Upper lobe of left lung (tissue), 4 donors: ENCODE measurements at regions not wholly inside any gene's neighbourhood (a gene's known extent, or its start where the extent isn't known, plus 50 kb on each side); places are given as distances from the start of the nearest gene placed in this dataset.

Source experiments
- POLR2A ChIP-seq, 4 donors: fragments of 450-650 bp; IDR thresholded peaks; one replicate each; pipeline ENCODE4 v1.5.1; 2016 to 2017; ENCODE audit warnings: antibody characterized with exemption in 4 of 4, mild to moderate bottlenecking in 2 of 4
- POLR2AphosphoS5 ChIP-seq, 2 donors: sonication (generic); formaldehyde crosslinking; IDR thresholded peaks; one replicate each; pipeline ENCODE4 v1.5.1; 2017; ENCODE audit warnings: antibody characterized with exemption in 2 of 2
- TF ChIP-seq, protein P1 (sequence below), 6 experiments: fragments of 450-650 bp in 4 of 6; fragments of 200-600 bp in 2 of 6; sonication (generic) in 2 of 6; IDR thresholded peaks; one replicate each; pipeline ENCODE4 v1.5.1; 2016 to 2019; ENCODE audit warnings: antibody characterized with exemption in 6 of 6

DNA sequence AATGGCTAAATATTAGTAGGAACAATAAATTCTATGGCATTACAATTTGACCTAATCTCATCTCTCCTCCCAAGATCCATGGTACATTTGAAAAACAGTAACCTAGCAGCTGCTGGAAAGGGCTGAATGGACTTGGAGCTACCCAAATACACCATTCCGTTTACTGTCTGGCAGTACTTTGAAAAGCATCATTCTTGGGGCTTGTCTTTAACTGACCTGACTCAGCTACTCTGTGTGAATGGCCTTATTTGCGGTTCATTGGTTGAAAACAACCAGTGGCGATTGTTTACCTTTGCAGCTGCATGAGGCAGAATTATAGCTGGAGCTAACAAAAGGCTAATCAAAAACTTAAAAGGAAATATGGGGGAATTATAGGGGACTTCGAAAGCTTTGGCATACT lies 311.2 kb upstream of the MCTP2 start:
- no peak for TF ChIP-seq POLR2A (IDR thresholded peaks at IDR 0.05)
- TF ChIP-seq POLR2AphosphoS5 (IDR thresholded peaks at IDR 0.05) = no peak
- TF ChIP-seq, protein P1, sequence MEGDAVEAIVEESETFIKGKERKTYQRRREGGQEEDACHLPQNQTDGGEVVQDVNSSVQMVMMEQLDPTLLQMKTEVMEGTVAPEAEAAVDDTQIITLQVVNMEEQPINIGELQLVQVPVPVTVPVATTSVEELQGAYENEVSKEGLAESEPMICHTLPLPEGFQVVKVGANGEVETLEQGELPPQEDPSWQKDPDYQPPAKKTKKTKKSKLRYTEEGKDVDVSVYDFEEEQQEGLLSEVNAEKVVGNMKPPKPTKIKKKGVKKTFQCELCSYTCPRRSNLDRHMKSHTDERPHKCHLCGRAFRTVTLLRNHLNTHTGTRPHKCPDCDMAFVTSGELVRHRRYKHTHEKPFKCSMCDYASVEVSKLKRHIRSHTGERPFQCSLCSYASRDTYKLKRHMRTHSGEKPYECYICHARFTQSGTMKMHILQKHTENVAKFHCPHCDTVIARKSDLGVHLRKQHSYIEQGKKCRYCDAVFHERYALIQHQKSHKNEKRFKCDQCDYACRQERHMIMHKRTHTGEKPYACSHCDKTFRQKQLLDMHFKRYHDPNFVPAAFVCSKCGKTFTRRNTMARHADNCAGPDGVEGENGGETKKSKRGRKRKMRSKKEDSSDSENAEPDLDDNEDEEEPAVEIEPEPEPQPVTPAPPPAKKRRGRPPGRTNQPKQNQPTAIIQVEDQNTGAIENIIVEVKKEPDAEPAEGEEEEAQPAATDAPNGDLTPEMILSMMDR (IDR thresholded peaks at IDR 0.05) = no peak
